Endothelial cell of umbilical vein (primary cell): ENCODE measurements at regions not wholly inside any gene's neighbourhood (a gene's known extent, or its start where the extent isn't known, plus 50 kb on each side); places are given as distances from the start of the nearest gene placed in this dataset.

ENCODE experiments used
- BruUV-seq: library from RNA; stranded (reverse); fragments of 400-500 nt; replicated peaks from 2 replicates; lab custom pipeline; 2021; lab: Mats Ljungman, UMichigan
- CTCF ChIA-PET: fragments of 300-600, 350-600 bp; sonication (Branson Sonifier 250); formaldehyde crosslinking; loops from one replicate; lab custom pipeline; 2021; ENCODE audit warnings: antibody characterized with exemption, inconsistent platforms; lab: Charles Lee
- POLR2A ChIA-PET: fragments of 300-600, 350-600 bp; sonication (Branson Sonifier 250); formaldehyde crosslinking; loops from one replicate; lab custom pipeline; 2021; ENCODE audit warnings: antibody characterized with exemption, inconsistent platforms; lab: Charles Lee
- DNase-seq: peaks from one replicate; pipeline ENCODE4 v3.0.0-alpha.2; 2011; ENCODE audit warnings: low read depth, low spot score
- FAIRE-seq: peaks from 2 replicates; lab custom pipeline; 2011; peaks lifted over from hg19 to GRCh38; lab: Jason Lieb, UNC
- H2AFZ ChIP-seq: 2 replicates; pipeline ENCODE4 v1.6.0; 2012; ENCODE audit warnings: low read depth, low read length, control low read depth, inconsistent platforms
- H3K27ac ChIP-seq: 2 replicates; pipeline ENCODE4 v1.5.1; 2011; ENCODE audit warnings: low read depth, mild to moderate bottlenecking, control low read depth, low read length, moderate library complexity; ENCODE audit not compliant: insufficient read depth
- H3K27me3 ChIP-seq, 2 experiments: 2 replicates each; pipeline versions ENCODE4 v1.6.0 to v1.6.1; 2011; ENCODE audit warnings: low read length in 2 of 2, mixed read lengths in 1 of 2; ENCODE audit not compliant: control insufficient read depth in 2 of 2, insufficient read depth in 2 of 2
- H3K36me3 ChIP-seq, 2 experiments: 2 replicates in 1 of 2; 3 replicates in 1 of 2; pipeline ENCODE4 v1.5.1; 2011; ENCODE audit warnings: low read length in 2 of 2, mild to moderate bottlenecking in 1 of 2, moderate library complexity in 1 of 2; ENCODE audit not compliant: control insufficient read depth in 2 of 2, insufficient read depth in 2 of 2; ENCODE audit errors: extremely low read depth in 1 of 2
- H3K4me1 ChIP-seq: 3 replicates; pipeline ENCODE4 v1.5.1; 2011; ENCODE audit warnings: mild to moderate bottlenecking, low read length; ENCODE audit not compliant: control insufficient read depth, insufficient read depth; ENCODE audit errors: extremely low read depth
- H3K4me2 ChIP-seq: 2 replicates; pipeline ENCODE4 v1.6.1; 2011; ENCODE audit warnings: low read length, control low read depth, mixed read lengths; ENCODE audit not compliant: insufficient read depth
- H3K4me3 ChIP-seq, 3 experiments: fragments of 200-600 bp in 1 of 3; sonication (generic), shearing (Covaris generic) in 1 of 3; replicated peaks in 1 of 3; 2 replicates each; pipeline ENCODE4 v1.5.1; 2011 to 2016; ENCODE audit warnings: control low read depth in 3 of 3, low read length in 3 of 3, mild to moderate bottlenecking in 2 of 3, inconsistent platforms in 1 of 3, low read depth in 1 of 3, moderate library complexity in 1 of 3; ENCODE audit not compliant: insufficient read depth in 1 of 3
- H3K79me2 ChIP-seq: 2 replicates; pipeline ENCODE4 v1.6.0; 2012; ENCODE audit warnings: low read length, inconsistent platforms; ENCODE audit not compliant: control insufficient read depth, insufficient read depth
- H3K9ac ChIP-seq: replicated peaks from 2 replicates; pipeline ENCODE3; 2011; ENCODE audit warnings: low read length, control low read depth; ENCODE audit not compliant: insufficient read depth; ENCODE audit errors: extremely low read depth
- H3K9me1 ChIP-seq: replicated peaks from 3 replicates; pipeline ENCODE4 v1.6.0; 2011; ENCODE audit warnings: mild to moderate bottlenecking, low read length; ENCODE audit not compliant: control insufficient read depth, insufficient read depth; ENCODE audit errors: extremely low read depth
- H3K9me3 ChIP-seq: replicated peaks from 2 replicates; pipeline ENCODE4 v1.5.1; 2012; ENCODE audit warnings: low read length, inconsistent platforms; ENCODE audit not compliant: control insufficient read depth, insufficient read depth
- H4K20me1 ChIP-seq: replicated peaks from 2 replicates; pipeline ENCODE3; 2011; ENCODE audit warnings: mild to moderate bottlenecking, low read length; ENCODE audit not compliant: control insufficient read depth, insufficient read depth; ENCODE audit errors: extremely low read depth
- CTCF ChIP-seq, 2 donors: IDR thresholded peaks; 1 replicate in 1 of 2; 2 replicates in 1 of 2; pipeline ENCODE4 v1.5.1; 2011; ENCODE audit warnings: low read length in 2 of 2, mild to moderate bottlenecking in 2 of 2, moderate library complexity in 2 of 2, control low read depth in 1 of 2, inconsistent platforms in 1 of 2, low read depth in 1 of 2; ENCODE audit not compliant: insufficient read depth in 1 of 2; ENCODE audit errors: extremely low read depth in 1 of 2
- EZH2 ChIP-seq: IDR thresholded peaks from 2 replicates; pipeline ENCODE4 v1.6.1; 2012; ENCODE audit warnings: borderline replicate concordance, low read depth, mild to moderate bottlenecking, moderate library complexity, low read length, inconsistent platforms; ENCODE audit not compliant: severe bottlenecking
- FOS ChIP-seq: IDR thresholded peaks from 2 replicates; pipeline ENCODE4 v1.6.1; 2011; ENCODE audit warnings: mild to moderate bottlenecking, low read length, moderate library complexity, borderline replicate concordance; ENCODE audit not compliant: insufficient read depth
- GATA2 ChIP-seq: IDR thresholded peaks from 2 replicates; pipeline ENCODE4 v1.7.0; 2011; ENCODE audit warnings: low read depth, mild to moderate bottlenecking, moderate library complexity, mixed read lengths, low read length; ENCODE audit not compliant: insufficient read length, insufficient read depth
- JUN ChIP-seq: IDR thresholded peaks from 2 replicates; pipeline ENCODE4 v1.6.1; 2011; ENCODE audit warnings: borderline replicate concordance, low read depth; ENCODE audit not compliant: insufficient read length, insufficient read depth
- MAX ChIP-seq: IDR thresholded peaks from 2 replicates; pipeline ENCODE4 v1.6.1; 2011; ENCODE audit not compliant: insufficient read depth, insufficient read length
- MYC ChIP-seq: IDR thresholded peaks from one replicate; pipeline ENCODE4 v1.6.1; 2011; ENCODE audit warnings: mild to moderate bottlenecking, low read depth, low read length
- POLR2A ChIP-seq: IDR thresholded peaks from 2 replicates; pipeline ENCODE4 v1.6.1; 2012; ENCODE audit warnings: low read depth, mild to moderate bottlenecking, control low read depth, low read length
- POLR2AphosphoS5 ChIP-seq: IDR thresholded peaks from 2 replicates; pipeline ENCODE4 v1.6.1; 2012; ENCODE audit warnings: low read depth, mild to moderate bottlenecking, control low read depth, low read length, moderate library complexity; ENCODE audit not compliant: insufficient read depth
- dilution Hi-C: fragments of 300-500 bp; cut with MboI; formaldehyde crosslinking; loops from one replicate; pipeline ENCODE4 v1.15.0; 2019; ENCODE audit warnings: low sequenced_read_pairs; ENCODE audit not compliant: extremely low pct_ligation_motif_present
- intact Hi-C: fragments of 100-400 bp; cut with micrococcal nuclease; formaldehyde crosslinking; loops from one replicate; pipeline ENCODE4 v1.10.0; 2022

DNA sequence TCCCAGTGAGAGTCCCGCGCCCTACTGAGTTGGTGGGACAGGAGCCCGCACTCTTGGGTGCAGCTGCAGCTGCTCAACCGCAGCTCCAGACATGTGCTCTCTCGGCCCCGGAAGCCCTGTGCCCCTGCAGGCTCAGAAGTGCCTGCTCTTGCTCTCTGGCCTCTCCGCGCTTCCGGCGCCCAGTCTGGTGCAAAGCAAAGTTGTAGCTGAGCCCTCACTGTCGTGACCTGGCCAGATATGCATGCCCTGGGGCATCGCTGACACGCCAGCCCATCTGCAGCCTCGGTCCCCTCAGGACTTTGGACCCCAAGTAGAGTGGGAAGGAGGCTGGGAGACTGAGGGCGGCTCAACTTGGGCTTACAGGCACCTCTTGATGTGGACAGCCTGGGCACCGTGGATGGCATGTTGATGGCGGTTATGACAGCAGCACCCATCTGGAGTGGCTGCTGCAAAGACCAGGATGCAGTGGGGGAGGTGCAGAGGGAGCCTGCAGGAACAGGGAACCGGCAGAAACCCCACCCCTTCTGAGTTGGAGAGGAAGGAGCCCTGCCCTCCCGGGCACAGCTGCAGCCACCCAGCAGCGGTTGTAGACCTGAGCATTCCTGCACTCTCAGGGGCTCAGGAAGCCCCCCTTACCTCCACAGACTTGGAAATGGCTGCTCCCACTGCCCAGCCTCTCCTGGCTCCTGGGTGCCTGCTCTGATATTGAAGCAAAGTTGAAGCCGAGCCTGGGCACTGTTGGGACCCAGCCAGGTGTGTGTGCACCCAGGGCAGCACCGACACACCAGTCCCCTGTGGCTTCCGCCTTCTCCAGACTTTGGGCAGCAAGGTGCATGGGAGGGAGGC, 462.6 kb downstream of the TBC1D32 start:
- no TSS peak for BruUV-seq
- Histone ChIP-seq H3K4me2 (no peak overlapping the region), H3K9me3 (peaks cover 4% of the 10 kb centered on the region), H3K36me3 (no peaks in the 10 kb centered on the region), H2AFZ (no peak overlapping the region), H3K27ac (no peak overlapping the region), H3K9me1 (no peaks in the 10 kb centered on the region), H3K27me3 (no peaks in the 10 kb centered on the region), H3K4me3 (no peak overlapping the region), H3K4me1 (no peaks in the 10 kb centered on the region), H3K79me2 (no peaks in the 10 kb centered on the region), H4K20me1 (no peaks in the 10 kb centered on the region), H3K9ac (no peak overlapping the region)
- intact Hi-C loops: no loop called here
- no peak for DNase-seq
- TF ChIP-seq FOS (no peak), GATA2 (no peak), JUN (no peak), POLR2AphosphoS5 (no peak), MAX (no peak), EZH2 (no peak), CTCF (IDR thresholded peaks at IDR 0.05; ENCODE audit: extremely low read depth in 1 of 2, insufficient read depth in 1 of 2, low read depth in 1 of 2, low read length in 2 of 2) (no peak), MYC (no peak), POLR2A (no peak)
- ChIA-PET POLR2A (no interaction called here), CTCF (interaction anchor here (0.6 kb wide), 1 partner anchor 18 kb away, joined by 3 read pairs; no protein-coding TSS in a partner anchor)
- FAIRE-seq: no peak
- dilution Hi-C loops: no loop called here
